DND-41 (cell line): ENCODE measurements at regions not wholly inside any gene's neighbourhood (a gene's known extent, or its start where the extent isn't known, plus 50 kb on each side); places are given as distances from the start of the nearest gene placed in this dataset.

ENCODE experiments used
- ATAC-seq: fragments of 200-7000 bp; cut with Tn5 transposase; 3 replicates; pipeline ENCODE4 v1.9.1; 2021; ENCODE audit warnings: low read depth; ENCODE audit not compliant: insufficient read depth
- DNase-seq: peaks from one replicate; pipeline ENCODE4 v3.0.0-alpha.2; 2020
- H2AFZ ChIP-seq: 2 replicates; pipeline ENCODE4 v1.6.0; 2012; ENCODE audit warnings: low read depth, low read length
- H3K27ac ChIP-seq: 2 replicates; pipeline ENCODE4 v1.5.1; 2012; ENCODE audit warnings: low read length, inconsistent platforms
- H3K27me3 ChIP-seq: fragments of 200-600 bp; sonication (generic); 2 replicates; pipeline ENCODE4 v1.6.0; 2012; ENCODE audit warnings: low read length, mild to moderate bottlenecking, inconsistent platforms; ENCODE audit not compliant: insufficient read depth, poor library complexity
- H3K36me3 ChIP-seq: 2 replicates; pipeline ENCODE4 v1.5.1; 2012; ENCODE audit warnings: low read length, inconsistent platforms; ENCODE audit not compliant: insufficient read depth
- H3K4me1 ChIP-seq: 2 replicates; pipeline ENCODE4 v1.5.1; 2012; ENCODE audit warnings: mild to moderate bottlenecking, low read length; ENCODE audit not compliant: insufficient read depth
- H3K4me2 ChIP-seq: 2 replicates; pipeline ENCODE4 v1.6.0; 2012; ENCODE audit warnings: mild to moderate bottlenecking, moderate library complexity, low read length, inconsistent platforms; ENCODE audit not compliant: insufficient read depth
- H3K4me3 ChIP-seq, 2 experiments: fragments of 200-600 bp in 1 of 2; shearing (Covaris generic) in 1 of 2; 2 replicates each; pipeline ENCODE4 v1.5.1; 2012 to 2016; ENCODE audit warnings: inconsistent platforms in 2 of 2, low read length in 2 of 2, mild to moderate bottlenecking in 2 of 2, low read depth in 1 of 2, moderate library complexity in 1 of 2
- H3K79me2 ChIP-seq: 2 replicates; pipeline ENCODE4 v1.6.0; 2012; ENCODE audit warnings: low read length, inconsistent platforms; ENCODE audit not compliant: insufficient read depth
- H3K9ac ChIP-seq: 2 replicates; pipeline ENCODE4 v1.6.0; 2012; ENCODE audit warnings: low read depth, mild to moderate bottlenecking, inconsistent platforms, low read length, moderate library complexity
- H3K9me3 ChIP-seq: 2 replicates; pipeline ENCODE4 v1.5.1; 2012; ENCODE audit warnings: low read length, moderate library complexity, mild to moderate bottlenecking, inconsistent platforms; ENCODE audit not compliant: insufficient read depth, severe bottlenecking
- H4K20me1 ChIP-seq: 2 replicates; pipeline ENCODE4 v1.6.0; 2012; ENCODE audit warnings: low read length; ENCODE audit not compliant: insufficient read depth
- CTCF ChIP-seq: IDR thresholded peaks from 2 replicates; pipeline ENCODE4 v1.5.1; 2012; ENCODE audit warnings: borderline replicate concordance, low read length, moderate library complexity, mild to moderate bottlenecking; ENCODE audit not compliant: poor library complexity, severe bottlenecking; ENCODE audit errors: extremely low read depth
- EZH2 ChIP-seq: IDR thresholded peaks from 3 replicates; pipeline ENCODE4 v1.6.1; 2012; ENCODE audit warnings: borderline replicate concordance, low read depth, mild to moderate bottlenecking, moderate library complexity, low read length, inconsistent platforms; ENCODE audit not compliant: severe bottlenecking

- no peak for ATAC-seq
- Histone ChIP-seq H4K20me1 (no peaks in the 10 kb centered on the region), H3K36me3 (no peaks in the 10 kb centered on the region), H3K4me3 (no peak overlapping the region), H3K27ac (no peak overlapping the region), H2AFZ (no peak overlapping the region), H3K27me3 (peaks cover 9% of the 10 kb centered on the region), H3K9me3 (no peaks in the 10 kb centered on the region), H3K9ac (no peak overlapping the region), H3K4me2 (no peak overlapping the region), H3K4me1 (no peaks in the 10 kb centered on the region), H3K79me2 (no peaks in the 10 kb centered on the region)
- no peak for DNase-seq
- TF ChIP-seq EZH2 (no peak), CTCF (no peak)
Observed at GRCh38 chr12:115243933-115244628, 560.1 kb upstream of the TBX3 start.

GRCh38 chr12:115240251-115240650 is 556.3 kb upstream of the TBX3 start:
- Histone ChIP-seq H3K27ac (no peak overlapping the region), H2AFZ (no peak overlapping the region), H3K9ac (no peak overlapping the region), H3K4me2 (no peak overlapping the region), H3K79me2 (no peaks in the 10 kb centered on the region), H4K20me1 (no peaks in the 10 kb centered on the region), H3K4me3 (no peak overlapping the region), H3K36me3 (no peaks in the 10 kb centered on the region), H3K27me3 (peaks cover 9% of the 10 kb centered on the region), H3K4me1 (no peaks in the 10 kb centered on the region), H3K9me3 (no peaks in the 10 kb centered on the region)
- DNase-seq: no peak
- TF ChIP-seq CTCF (no peak), EZH2 (no peak)
- no peak for ATAC-seq

GRCh38 chr12:115235880-115236279 is 551.9 kb upstream of the TBX3 start:
- Histone ChIP-seq H3K27ac (no peak overlapping the region), H3K79me2 (no peaks in the 10 kb centered on the region), H2AFZ (no peak overlapping the region), H3K4me2 (no peak overlapping the region), H3K9ac (no peak overlapping the region), H3K27me3 (no peaks in the 10 kb centered on the region), H3K36me3 (no peaks in the 10 kb centered on the region), H4K20me1 (no peaks in the 10 kb centered on the region), H3K4me1 (no peaks in the 10 kb centered on the region), H3K9me3 (no peaks in the 10 kb centered on the region), H3K4me3 (no peak overlapping the region)
- no peak for ATAC-seq
- DNase-seq: no peak
- TF ChIP-seq EZH2: no peak

- TF ChIP-seq EZH2 (no peak), CTCF (no peak)
- Histone ChIP-seq H4K20me1 (no peaks in the 10 kb centered on the region), H3K36me3 (no peaks in the 10 kb centered on the region), H3K4me1 (no peaks in the 10 kb centered on the region), H3K9ac (no peak overlapping the region), H3K27me3 (no peaks in the 10 kb centered on the region), H3K9me3 (no peaks in the 10 kb centered on the region), H3K4me2 (no peak overlapping the region), H3K27ac (no peak overlapping the region), H2AFZ (no peak overlapping the region), H3K4me3 (no peak overlapping the region), H3K79me2 (no peaks in the 10 kb centered on the region)
- no peak for ATAC-seq
- DNase-seq: no peak
Observed at GRCh38 chr12:115233891-115234543, 550.0 kb upstream of the TBX3 start.
